ENCODE measurements at regions not wholly inside any gene's neighbourhood (a gene's known extent, or its start where the extent isn't known, plus 50 kb on each side); places are given as distances from the start of the nearest gene placed in this dataset.
"Not testable (repeated sequence)": the region's sequence is repeated elsewhere in the genome, so short reads cannot be mapped to it uniquely, and the experiment has no call there.

DNA sequence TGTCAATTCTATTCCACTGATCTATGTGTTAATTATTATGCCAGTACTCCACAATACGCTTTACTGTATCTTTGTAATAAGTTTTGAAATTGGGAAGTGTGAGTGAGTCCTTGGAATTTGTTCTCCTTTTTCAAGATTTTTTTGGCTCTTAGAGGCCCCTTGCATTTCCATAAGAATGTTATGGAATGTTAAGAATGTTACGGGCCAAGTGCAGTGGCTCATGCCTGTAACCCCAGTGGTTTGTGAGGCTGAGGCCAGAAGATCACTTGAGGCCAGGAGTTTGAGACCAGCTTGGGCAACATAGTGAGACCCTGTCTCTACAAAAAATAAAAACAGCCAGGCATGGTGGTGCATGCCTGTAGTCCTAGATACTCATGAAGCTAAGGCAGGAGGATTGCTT is 167.6 kb upstream of the CXorf66 start:
- no peaks in the 10 kb centered on the region for H3K36me3 Mint-ChIP-seq (ENCODE audit: low read depth, unreplicated experiment)
- TF ChIP-seq, protein P1, sequence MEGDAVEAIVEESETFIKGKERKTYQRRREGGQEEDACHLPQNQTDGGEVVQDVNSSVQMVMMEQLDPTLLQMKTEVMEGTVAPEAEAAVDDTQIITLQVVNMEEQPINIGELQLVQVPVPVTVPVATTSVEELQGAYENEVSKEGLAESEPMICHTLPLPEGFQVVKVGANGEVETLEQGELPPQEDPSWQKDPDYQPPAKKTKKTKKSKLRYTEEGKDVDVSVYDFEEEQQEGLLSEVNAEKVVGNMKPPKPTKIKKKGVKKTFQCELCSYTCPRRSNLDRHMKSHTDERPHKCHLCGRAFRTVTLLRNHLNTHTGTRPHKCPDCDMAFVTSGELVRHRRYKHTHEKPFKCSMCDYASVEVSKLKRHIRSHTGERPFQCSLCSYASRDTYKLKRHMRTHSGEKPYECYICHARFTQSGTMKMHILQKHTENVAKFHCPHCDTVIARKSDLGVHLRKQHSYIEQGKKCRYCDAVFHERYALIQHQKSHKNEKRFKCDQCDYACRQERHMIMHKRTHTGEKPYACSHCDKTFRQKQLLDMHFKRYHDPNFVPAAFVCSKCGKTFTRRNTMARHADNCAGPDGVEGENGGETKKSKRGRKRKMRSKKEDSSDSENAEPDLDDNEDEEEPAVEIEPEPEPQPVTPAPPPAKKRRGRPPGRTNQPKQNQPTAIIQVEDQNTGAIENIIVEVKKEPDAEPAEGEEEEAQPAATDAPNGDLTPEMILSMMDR (IDR thresholded peaks at IDR 0.05; ENCODE audit: unreplicated experiment): no peak
- no peaks in the 10 kb centered on the region for H3K27me3 Mint-ChIP-seq (ENCODE audit: unreplicated experiment)
- no peak overlapping the region for H3K4me3 Mint-ChIP-seq (ENCODE audit: unreplicated experiment)
- H3K9me3 Mint-ChIP-seq (ENCODE audit: unreplicated experiment): no peaks in the 10 kb centered on the region
- no peaks in the 10 kb centered on the region for H3K4me1 Mint-ChIP-seq (ENCODE audit: unreplicated experiment)
- no peak for DNase-seq (ENCODE audit: low spot score)
- H3K27ac Mint-ChIP-seq (ENCODE audit: unreplicated experiment): no peak overlapping the region

- DNase-seq (ENCODE audit: low spot score): peak; percentile 16
- no peaks in the 10 kb centered on the region for H3K36me3 Mint-ChIP-seq (ENCODE audit: low read depth, unreplicated experiment)
- no peaks in the 10 kb centered on the region for H3K4me1 Mint-ChIP-seq (ENCODE audit: unreplicated experiment)
Observed at GRCh38 chrX:140123446-140123845, 158.1 kb upstream of the CXorf66 start.

DNA sequence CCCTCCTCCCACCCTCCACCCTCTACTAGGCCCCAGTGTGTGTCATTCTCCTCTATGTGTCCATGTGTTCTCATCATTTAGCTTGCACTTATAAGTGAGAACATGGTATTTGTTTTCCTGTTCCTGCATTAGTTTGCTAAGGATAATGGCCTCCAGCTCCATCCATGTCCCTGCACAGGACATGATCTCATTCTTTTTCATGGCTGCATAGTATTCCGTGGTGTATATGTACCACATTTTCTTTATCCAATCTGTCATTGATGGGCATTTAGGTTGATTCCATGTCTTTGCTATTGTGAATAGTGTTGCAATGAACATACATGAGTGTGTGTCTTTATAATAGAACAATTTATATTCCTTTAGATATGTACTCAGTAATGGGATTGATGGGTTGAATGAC is 148.7 kb upstream of the CXorf66 start:
- H3K9me3 Mint-ChIP-seq (ENCODE audit: unreplicated experiment); H3K27ac Mint-ChIP-seq (ENCODE audit: unreplicated experiment); DNase-seq (ENCODE audit: low spot score); H3K4me1 Mint-ChIP-seq (ENCODE audit: unreplicated experiment); H3K36me3 Mint-ChIP-seq (ENCODE audit: low read depth, unreplicated experiment); H3K27me3 Mint-ChIP-seq (ENCODE audit: unreplicated experiment); H3K4me3 Mint-ChIP-seq (ENCODE audit: unreplicated experiment): not testable (repeated sequence)

More at GRCh38 chrX:140123446-140123845, 158.1 kb upstream of the CXorf66 start:
- H3K27me3 Mint-ChIP-seq (ENCODE audit: unreplicated experiment): no peaks in the 10 kb centered on the region
- H3K27ac Mint-ChIP-seq (ENCODE audit: unreplicated experiment): no peak overlapping the region
- H3K9me3 Mint-ChIP-seq (ENCODE audit: unreplicated experiment): no peaks in the 10 kb centered on the region
- TF ChIP-seq, protein P1 (IDR thresholded peaks at IDR 0.05; ENCODE audit: unreplicated experiment): peak; percentile 15
- H3K4me3 Mint-ChIP-seq (ENCODE audit: unreplicated experiment): no peak overlapping the region

GRCh38 chrX:140110081-140110650 is 144.8 kb upstream of the CXorf66 start:
- no peaks in the 10 kb centered on the region for H3K4me1 Mint-ChIP-seq (ENCODE audit: unreplicated experiment)
- no peaks in the 10 kb centered on the region for H3K27me3 Mint-ChIP-seq (ENCODE audit: unreplicated experiment)
- no peak overlapping the region for H3K4me3 Mint-ChIP-seq (ENCODE audit: unreplicated experiment)
- no peak for DNase-seq (ENCODE audit: low spot score)
- no peaks in the 10 kb centered on the region for H3K36me3 Mint-ChIP-seq (ENCODE audit: low read depth, unreplicated experiment)
- H3K9me3 Mint-ChIP-seq (ENCODE audit: unreplicated experiment): no peaks in the 10 kb centered on the region
- TF ChIP-seq, protein P1 (IDR thresholded peaks at IDR 0.05; ENCODE audit: unreplicated experiment): no peak
- H3K27ac Mint-ChIP-seq (ENCODE audit: unreplicated experiment): no peak overlapping the region

DNA sequence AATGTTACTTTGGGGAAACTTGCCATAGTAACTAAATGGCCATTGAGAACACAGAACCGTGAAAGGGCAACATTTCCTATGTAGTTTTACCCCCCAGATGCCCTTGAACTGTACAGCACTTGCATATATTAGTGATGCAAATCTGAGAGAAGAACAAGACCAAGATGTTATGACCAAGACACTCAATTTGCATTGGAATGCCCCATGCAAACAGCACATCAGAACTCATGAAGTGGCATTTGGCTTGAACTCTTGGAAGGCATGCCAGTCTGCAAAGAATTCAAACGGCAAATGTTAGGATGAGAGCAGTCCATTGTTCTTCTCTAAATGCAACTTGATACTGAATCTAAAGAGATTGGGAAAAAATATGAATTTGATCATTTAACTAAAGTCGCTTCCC is 139.4 kb upstream of the CXorf66 start:
- H3K4me1 Mint-ChIP-seq (ENCODE audit: unreplicated experiment): no peaks in the 10 kb centered on the region
- no peak for DNase-seq (ENCODE audit: low spot score)
- H3K36me3 Mint-ChIP-seq (ENCODE audit: low read depth, unreplicated experiment): no peaks in the 10 kb centered on the region
- H3K4me3 Mint-ChIP-seq (ENCODE audit: unreplicated experiment): no peak overlapping the region
- no peak overlapping the region for H3K27ac Mint-ChIP-seq (ENCODE audit: unreplicated experiment)
- no peaks in the 10 kb centered on the region for H3K27me3 Mint-ChIP-seq (ENCODE audit: unreplicated experiment)
- TF ChIP-seq, protein P1 (IDR thresholded peaks at IDR 0.05; ENCODE audit: unreplicated experiment): no peak
- H3K9me3 Mint-ChIP-seq (ENCODE audit: unreplicated experiment): no peaks in the 10 kb centered on the region
